ENCODE measurements at regions not wholly inside any gene's neighbourhood (a gene's known extent, or its start where the extent isn't known, plus 50 kb on each side); places are given as distances from the start of the nearest gene placed in this dataset.

DNA sequence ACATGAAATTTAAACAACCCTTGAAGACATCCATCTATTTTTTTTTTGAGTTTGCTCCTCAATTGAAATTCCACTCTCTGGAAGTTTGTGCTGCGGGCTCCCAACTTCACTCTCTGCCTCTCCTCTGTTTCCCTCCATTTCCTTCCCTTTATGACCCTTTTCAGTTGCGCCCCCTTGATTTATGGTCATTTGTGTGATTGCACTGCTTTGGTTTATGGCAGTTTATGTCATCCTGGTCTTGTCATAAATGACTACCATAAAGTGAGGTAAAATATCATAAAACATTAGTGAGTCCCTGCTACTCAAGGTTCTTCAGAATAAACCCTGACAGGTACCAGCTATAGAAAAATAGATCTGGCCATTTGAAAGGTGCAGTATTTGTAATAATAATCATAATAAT lies 348.3 kb upstream of the ZFP64 start:
- peaks cover 0 to 10% (median 0%) of the 10 kb centered on the region in 4 donors for H3K4me1 ChIP-seq
- peaks cover 17% of the 10 kb centered on the region for H3K27me3 ChIP-seq
- peak; percentile 19 for DNase-seq
- no peak overlapping the region for H3K4me3 ChIP-seq
- in situ Hi-C loops (cut with MboI; ENCODE audit: low pct_ligation_motif_present in 1 of 4, low pct_unique_long_range_greater_than_20kb in 1 of 4, low sequenced_read_pairs in 3 of 4), result no loop called here
- H3K27ac ChIP-seq, result no peak overlapping the region
- H3K9me3 ChIP-seq, result no peaks in the 10 kb centered on the region
- no peak for TF ChIP-seq POLR2A (IDR thresholded peaks at IDR 0.05)
- TF ChIP-seq, protein P1, sequence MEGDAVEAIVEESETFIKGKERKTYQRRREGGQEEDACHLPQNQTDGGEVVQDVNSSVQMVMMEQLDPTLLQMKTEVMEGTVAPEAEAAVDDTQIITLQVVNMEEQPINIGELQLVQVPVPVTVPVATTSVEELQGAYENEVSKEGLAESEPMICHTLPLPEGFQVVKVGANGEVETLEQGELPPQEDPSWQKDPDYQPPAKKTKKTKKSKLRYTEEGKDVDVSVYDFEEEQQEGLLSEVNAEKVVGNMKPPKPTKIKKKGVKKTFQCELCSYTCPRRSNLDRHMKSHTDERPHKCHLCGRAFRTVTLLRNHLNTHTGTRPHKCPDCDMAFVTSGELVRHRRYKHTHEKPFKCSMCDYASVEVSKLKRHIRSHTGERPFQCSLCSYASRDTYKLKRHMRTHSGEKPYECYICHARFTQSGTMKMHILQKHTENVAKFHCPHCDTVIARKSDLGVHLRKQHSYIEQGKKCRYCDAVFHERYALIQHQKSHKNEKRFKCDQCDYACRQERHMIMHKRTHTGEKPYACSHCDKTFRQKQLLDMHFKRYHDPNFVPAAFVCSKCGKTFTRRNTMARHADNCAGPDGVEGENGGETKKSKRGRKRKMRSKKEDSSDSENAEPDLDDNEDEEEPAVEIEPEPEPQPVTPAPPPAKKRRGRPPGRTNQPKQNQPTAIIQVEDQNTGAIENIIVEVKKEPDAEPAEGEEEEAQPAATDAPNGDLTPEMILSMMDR (IDR thresholded peaks at IDR 0.05), result peak in 3 of 5 experiments; percentile 20 to 34 (median 31)
- TF ChIP-seq EP300 (IDR thresholded peaks at IDR 0.05; ENCODE audit: low read depth), result no peak
- TF ChIP-seq POLR2AphosphoS5 (IDR thresholded peaks at IDR 0.05), result no peak
- intact Hi-C loops (cut with DNase I; ENCODE audit: low total_unique reads), result no loop called here
- no peaks in the 10 kb centered on the region for H3K36me3 ChIP-seq
- 32 to 54% methylated on average over 2 of the region's 2 CpGs for WGBS, 2 donors (ENCODE audit: low coverage in 1 of 2)

DNA sequence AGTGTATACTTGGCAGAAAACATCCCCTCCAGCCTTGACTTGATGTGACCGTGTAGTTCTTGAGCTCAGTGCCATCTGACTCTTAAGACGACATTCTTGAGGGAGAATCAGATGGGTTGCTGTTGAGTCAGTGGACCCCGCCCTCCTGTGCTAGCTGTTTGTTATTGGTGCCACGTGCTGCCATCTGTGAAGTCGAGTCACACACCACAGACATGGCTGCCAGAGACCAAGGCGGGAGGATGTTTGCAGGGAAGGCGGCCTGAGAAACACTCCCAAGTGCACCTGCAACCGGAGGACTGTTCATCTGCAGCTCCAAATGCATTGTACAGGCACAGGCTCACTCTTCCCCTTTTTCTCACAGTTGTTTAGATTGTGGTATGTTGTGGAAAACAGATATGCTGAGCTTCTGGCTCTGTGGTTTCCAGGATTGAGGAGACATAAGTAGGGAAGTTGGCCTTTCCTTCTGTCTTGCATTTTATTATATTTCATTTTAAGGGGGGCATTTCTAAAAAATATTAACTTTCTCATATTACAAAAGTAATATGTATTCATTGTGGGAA lies 345.3 kb upstream of the ZFP64 start:
- in situ Hi-C loops (cut with MboI; ENCODE audit: low pct_ligation_motif_present in 1 of 4, low pct_unique_long_range_greater_than_20kb in 1 of 4, low sequenced_read_pairs in 3 of 4), result no loop called here
- H3K4me3 ChIP-seq, result no peak overlapping the region
- TF ChIP-seq EP300 (IDR thresholded peaks at IDR 0.05; ENCODE audit: low read depth) (no peak), POLR2A (IDR thresholded peaks at IDR 0.05) (no peak), POLR2AphosphoS5 (IDR thresholded peaks at IDR 0.05) (no peak)
- TF ChIP-seq, protein P1 (IDR thresholded peaks at IDR 0.05), result no peak
- no peak overlapping the region for H3K27ac ChIP-seq
- 78 to 100% methylated on average over 1 to 8 of the region's 8 CpGs for WGBS, 2 donors (ENCODE audit: low coverage in 1 of 2)
- DNase-seq, result no peak
- intact Hi-C loops (cut with DNase I; ENCODE audit: low total_unique reads), result no loop called here
- H3K36me3 ChIP-seq, result no peaks in the 10 kb centered on the region
- H3K27me3 ChIP-seq, result peaks cover 26% of the 10 kb centered on the region
- no peaks in the 10 kb centered on the region for H3K9me3 ChIP-seq
- H3K4me1 ChIP-seq, result peaks cover 0 to 10% (median 0%) of the 10 kb centered on the region in 4 donors

DNA sequence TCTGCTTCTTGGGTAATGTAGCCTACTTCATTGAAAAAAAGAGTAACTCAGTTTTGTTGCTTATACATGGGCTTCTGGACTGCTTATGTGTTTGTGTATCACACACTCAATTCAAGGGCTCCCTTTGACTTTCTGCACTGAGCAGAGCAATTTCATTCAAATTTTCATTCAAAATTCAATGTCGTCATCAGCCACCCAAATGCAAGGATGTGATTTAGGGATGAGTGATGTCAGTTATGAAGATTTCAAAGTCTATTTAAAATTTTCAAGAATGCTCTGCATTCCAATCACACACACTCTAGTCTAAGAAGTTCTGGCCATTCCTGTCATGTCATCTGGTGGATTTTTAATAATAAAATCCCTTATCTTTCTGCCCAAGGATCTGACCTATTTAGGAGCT lies 344.5 kb upstream of the ZFP64 start:
- no peaks in the 10 kb centered on the region for H3K36me3 ChIP-seq
- TF ChIP-seq EP300 (IDR thresholded peaks at IDR 0.05; ENCODE audit: low read depth) (no peak), POLR2AphosphoS5 (IDR thresholded peaks at IDR 0.05) (no peak), POLR2A (IDR thresholded peaks at IDR 0.05) (no peak)
- TF ChIP-seq, protein P1 (IDR thresholded peaks at IDR 0.05), result no peak
- peaks cover 0 to 10% (median 0%) of the 10 kb centered on the region in 4 donors for H3K4me1 ChIP-seq
- H3K9me3 ChIP-seq, result no peaks in the 10 kb centered on the region
- in situ Hi-C loops (cut with MboI; ENCODE audit: low pct_ligation_motif_present in 1 of 4, low pct_unique_long_range_greater_than_20kb in 1 of 4, low sequenced_read_pairs in 3 of 4) (no loop called here), intact Hi-C loops (cut with DNase I; ENCODE audit: low total_unique reads) (no loop called here)
- WGBS, 2 donors (ENCODE audit: low coverage in 1 of 2), result 91 to 100% methylated on average over 1 of the region's 1 CpG
- DNase-seq, result no peak
- peaks cover 25% of the 10 kb centered on the region for H3K27me3 ChIP-seq
- H3K4me3 ChIP-seq, result no peak overlapping the region
- no peak overlapping the region for H3K27ac ChIP-seq

DNA sequence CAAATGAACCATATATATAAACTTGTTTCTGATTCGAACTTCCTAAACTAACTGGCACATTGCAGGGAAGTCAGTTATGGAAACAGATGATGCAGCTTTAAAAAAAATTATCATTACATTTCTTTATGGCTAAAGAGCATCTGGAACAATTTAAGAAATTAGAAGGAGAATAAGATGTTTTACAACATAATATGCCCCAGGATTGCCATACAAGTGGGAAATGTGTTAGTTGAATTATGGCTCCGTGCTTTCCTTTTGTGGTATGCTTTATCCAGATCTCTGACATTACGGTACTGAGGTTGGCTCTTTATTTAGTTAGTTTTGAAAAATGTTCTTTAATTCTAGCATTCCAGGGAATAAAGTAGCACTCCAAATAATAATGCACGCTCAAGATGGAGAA lies 343.0 kb upstream of the ZFP64 start:
- H3K27me3 ChIP-seq, result peaks cover 25% of the 10 kb centered on the region
- DNase-seq, result no peak
- no peak overlapping the region for H3K27ac ChIP-seq
- intact Hi-C loops (cut with DNase I; ENCODE audit: low total_unique reads), result no loop called here
- WGBS, 2 donors (ENCODE audit: low coverage in 1 of 2), result 57 to 60% methylated on average over 4 of the region's 4 CpGs
- TF ChIP-seq POLR2AphosphoS5 (IDR thresholded peaks at IDR 0.05), result no peak
- TF ChIP-seq POLR2A (IDR thresholded peaks at IDR 0.05), result no peak
- no peak for TF ChIP-seq EP300 (IDR thresholded peaks at IDR 0.05; ENCODE audit: low read depth)
- TF ChIP-seq, protein P1 (IDR thresholded peaks at IDR 0.05), result no peak
- H3K4me3 ChIP-seq, result no peak overlapping the region
- no peaks in the 10 kb centered on the region for H3K36me3 ChIP-seq
- H3K4me1 ChIP-seq, result no peaks in the 10 kb centered on the region
- in situ Hi-C loops (cut with MboI; ENCODE audit: low pct_ligation_motif_present in 1 of 4, low pct_unique_long_range_greater_than_20kb in 1 of 4, low sequenced_read_pairs in 3 of 4), result no loop called here
- no peaks in the 10 kb centered on the region for H3K9me3 ChIP-seq
